ENCODE measurements at regions not wholly inside any gene's neighbourhood (a gene's known extent, or its start where the extent isn't known, plus 50 kb on each side); places are given as distances from the start of the nearest gene placed in this dataset.

- 0% methylated on average over 1 of the region's 1 CpG for WGBS (ENCODE audit: low lambda C conversion rate)
- Histone ChIP-seq H3K4me1 (ENCODE audit: control insufficient read depth in 1 of 2, insufficient read depth in 2 of 2, low read depth in 1 of 2, low read length in 1 of 2) (no peaks in the 10 kb centered on the region), H3K27me3 (ENCODE audit: insufficient read depth) (no peaks in the 10 kb centered on the region), H2AFZ (ENCODE audit: low read depth) (no peak overlapping the region), H3K36me3 (replicated peaks in 1 of 2; ENCODE audit: control insufficient read depth in 1 of 2, insufficient read depth in 2 of 2, low read length in 1 of 2) (no peaks in the 10 kb centered on the region), H3K9ac (no peak overlapping the region), H3K4me2 (no peak overlapping the region), H3K9me3 (no peaks in the 10 kb centered on the region), H3F3A (replicated peaks; ENCODE audit: insufficient read depth) (no peaks in the 10 kb centered on the region), H3K4me3 (ENCODE audit: low read depth in 2 of 2, low read length in 1 of 2) (no peak overlapping the region), H3K79me2 (ENCODE audit: insufficient read depth) (no peaks in the 10 kb centered on the region), H3K27ac (ENCODE audit: low read depth in 2 of 2, low read length in 1 of 2) (no peak overlapping the region), H3K9me2 (no peaks in the 10 kb centered on the region), H4K20me1 (ENCODE audit: insufficient read depth) (no peaks in the 10 kb centered on the region)
- TF ChIP-seq NRF1 (IDR thresholded peaks at IDR 0.05; ENCODE audit: low read depth, low read length) (no peak), NFIC (IDR thresholded peaks at IDR 0.05; ENCODE audit: borderline replicate concordance) (no peak), POLR2AphosphoS5 (IDR thresholded peaks at IDR 0.05; ENCODE audit: low read depth, low read length) (no peak), CTCF (IDR thresholded peaks at IDR 0.05) (no peak), EZH2phosphoT487 (IDR thresholded peaks at IDR 0.05; ENCODE audit: borderline replicate concordance, low read depth) (no peak), JUND (IDR thresholded peaks at IDR 0.05) (no peak), TAF1 (IDR thresholded peaks at IDR 0.05; ENCODE audit: borderline replicate concordance, low read depth, low read length) (no peak), TEAD4 (IDR thresholded peaks at IDR 0.05; ENCODE audit: borderline replicate concordance, insufficient read depth) (no peak), MEF2A (IDR thresholded peaks at IDR 0.05; ENCODE audit: borderline replicate concordance, low read depth) (no peak), SMC3 (IDR thresholded peaks at IDR 0.05; ENCODE audit: low read depth, low read length) (no peak), MAX (IDR thresholded peaks at IDR 0.05; ENCODE audit: low read depth) (no peak), USF1 (IDR thresholded peaks at IDR 0.05; ENCODE audit: borderline replicate concordance, low read depth) (no peak), TCF12 (IDR thresholded peaks at IDR 0.05) (no peak), MXI1 (IDR thresholded peaks at IDR 0.05; ENCODE audit: low read depth, low read length) (no peak), ELF1 (IDR thresholded peaks at IDR 0.05) (no peak)
- ChIA-PET POLR2A (no interaction called here), CTCF (no interaction called here)
- DNase-seq = no peak
Observed at GRCh38 chr12:33703221-33703620, 263.6 kb upstream of the SYT10 start.

GRCh38 chr12:33706927-33707326 lies 267.3 kb upstream of the SYT10 start:
- no peak overlapping the region for H3K9ac ChIP-seq
- no peaks in the 10 kb centered on the region for H3K36me3 ChIP-seq (replicated peaks in 1 of 2; ENCODE audit: control insufficient read depth in 1 of 2, insufficient read depth in 2 of 2, low read length in 1 of 2)
- no peak overlapping the region for H3K4me2 ChIP-seq
- no peak overlapping the region for H2AFZ ChIP-seq (ENCODE audit: low read depth)
- no peaks in the 10 kb centered on the region for H3K79me2 ChIP-seq (ENCODE audit: insufficient read depth)
- no peaks in the 10 kb centered on the region for H3F3A ChIP-seq (replicated peaks; ENCODE audit: insufficient read depth)
- H3K9me3 ChIP-seq = no peaks in the 10 kb centered on the region
- ChIA-PET POLR2A (no interaction called here), CTCF (interaction anchor here (0.6 kb wide), 1 partner anchor 94 kb away, joined by 3 read pairs; no protein-coding TSS in a partner anchor)
- H4K20me1 ChIP-seq (ENCODE audit: insufficient read depth) = no peaks in the 10 kb centered on the region
- no peaks in the 10 kb centered on the region for H3K27me3 ChIP-seq (ENCODE audit: insufficient read depth)
- WGBS (ENCODE audit: low lambda C conversion rate) = 5% methylated on average over 1 of the region's 1 CpG
- H3K4me1 ChIP-seq (ENCODE audit: control insufficient read depth in 1 of 2, insufficient read depth in 2 of 2, low read depth in 1 of 2, low read length in 1 of 2) = no peaks in the 10 kb centered on the region
- no peak overlapping the region for H3K27ac ChIP-seq (ENCODE audit: low read depth in 2 of 2, low read length in 1 of 2)
- no peak overlapping the region for H3K4me3 ChIP-seq (ENCODE audit: low read depth in 2 of 2, low read length in 1 of 2)
- no peaks in the 10 kb centered on the region for H3K9me2 ChIP-seq
- no peak for TF ChIP-seq MXI1 (IDR thresholded peaks at IDR 0.05; ENCODE audit: low read depth, low read length)
- TF ChIP-seq FOXJ3 (CRISPR knock-in tag; IDR thresholded peaks at IDR 0.05) = no peak
- no peak for DNase-seq
